Gastroesophageal sphincter (tissue), 4 donors: ENCODE measurements at regions not wholly inside any gene's neighbourhood (a gene's known extent, or its start where the extent isn't known, plus 50 kb on each side); places are given as distances from the start of the nearest gene placed in this dataset.

ENCODE experiments used
- ATAC-seq: fragments of 150-250 bp; one replicate; pipeline ENCODE4 v1.9.1; 2016; ENCODE audit warnings: mild to moderate bottlenecking, moderate library complexity
- H3K27ac ChIP-seq, 4 donors: fragments of 200-600 bp; sonication (generic) in 3 of 4; 1 replicate in 3 of 4; 2 replicates in 1 of 4; pipeline ENCODE4 v1.5.1; 2016 to 2019
- H3K27me3 ChIP-seq: fragments of 200-600 bp; sonication (generic); one replicate; pipeline ENCODE4 v1.5.1; 2019
- H3K36me3 ChIP-seq, 2 donors: fragments of 200-600 bp; sonication (generic); one replicate each; pipeline ENCODE4 v1.5.1; 2019; ENCODE audit warnings: control low read depth in 1 of 2
- H3K4me1 ChIP-seq, 3 donors: fragments of 200-600 bp; sonication (generic); 1 replicate in 2 of 3; 2 replicates in 1 of 3; pipeline ENCODE4 v1.5.1; 2016 to 2019; ENCODE audit warnings: control low read depth in 2 of 3
- H3K4me3 ChIP-seq, 2 donors: fragments of 200-600 bp; sonication (generic); one replicate each; pipeline ENCODE4 v1.5.1; 2019; ENCODE audit warnings: mild to moderate bottlenecking in 1 of 2, moderate library complexity in 1 of 2
- H3K9me3 ChIP-seq, 3 donors: fragments of 200-600 bp; sonication (generic); one replicate each; pipeline ENCODE4 v1.5.1; 2017 to 2019; ENCODE audit warnings: control low read depth in 2 of 3
- EP300 ChIP-seq: sonication (generic); formaldehyde crosslinking; IDR thresholded peaks from one replicate; pipeline ENCODE4 v1.6.1; 2017; ENCODE audit warnings: antibody characterized with exemption, mild to moderate bottlenecking
- POLR2A ChIP-seq, 2 donors: fragments of 450-650 bp; IDR thresholded peaks; one replicate each; pipeline ENCODE4 v1.6.1; 2017; ENCODE audit warnings: antibody characterized with exemption in 2 of 2, mild to moderate bottlenecking in 2 of 2, moderate library complexity in 1 of 2
- POLR2AphosphoS5 ChIP-seq: sonication (generic); formaldehyde crosslinking; IDR thresholded peaks from one replicate; pipeline ENCODE4 v1.6.1; 2017; ENCODE audit warnings: antibody characterized with exemption
- whole genome bisulfite sequencing, 2 donors: methylation state at CpG; one replicate each; pipeline ENCODE4 v1.1.5; 2018; ENCODE audit warnings: low coverage in 1 of 2; 5-methylcytosine and 5-hydroxymethylcytosine counted together
- TF ChIP-seq, protein P1 (sequence below), 4 experiments: fragments of 200-600 bp in 2 of 4; fragments of 450-650 bp in 2 of 4; sonication (generic) in 1 of 4; IDR thresholded peaks; one replicate each; pipeline ENCODE4 v1.5.1; 2017 to 2019; ENCODE audit warnings: antibody characterized with exemption in 4 of 4, mild to moderate bottlenecking in 2 of 4, moderate library complexity in 2 of 4

- Histone ChIP-seq H3K4me1 (no peaks in the 10 kb centered on the region), H3K27ac (no peak overlapping the region), H3K27me3 (no peaks in the 10 kb centered on the region), H3K36me3 (no peaks in the 10 kb centered on the region), H3K4me3 (no peak overlapping the region), H3K9me3 (no peaks in the 10 kb centered on the region)
- TF ChIP-seq POLR2A (IDR thresholded peaks at IDR 0.05) (no peak), EP300 (no peak), POLR2AphosphoS5 (no peak)
- TF ChIP-seq, protein P1, sequence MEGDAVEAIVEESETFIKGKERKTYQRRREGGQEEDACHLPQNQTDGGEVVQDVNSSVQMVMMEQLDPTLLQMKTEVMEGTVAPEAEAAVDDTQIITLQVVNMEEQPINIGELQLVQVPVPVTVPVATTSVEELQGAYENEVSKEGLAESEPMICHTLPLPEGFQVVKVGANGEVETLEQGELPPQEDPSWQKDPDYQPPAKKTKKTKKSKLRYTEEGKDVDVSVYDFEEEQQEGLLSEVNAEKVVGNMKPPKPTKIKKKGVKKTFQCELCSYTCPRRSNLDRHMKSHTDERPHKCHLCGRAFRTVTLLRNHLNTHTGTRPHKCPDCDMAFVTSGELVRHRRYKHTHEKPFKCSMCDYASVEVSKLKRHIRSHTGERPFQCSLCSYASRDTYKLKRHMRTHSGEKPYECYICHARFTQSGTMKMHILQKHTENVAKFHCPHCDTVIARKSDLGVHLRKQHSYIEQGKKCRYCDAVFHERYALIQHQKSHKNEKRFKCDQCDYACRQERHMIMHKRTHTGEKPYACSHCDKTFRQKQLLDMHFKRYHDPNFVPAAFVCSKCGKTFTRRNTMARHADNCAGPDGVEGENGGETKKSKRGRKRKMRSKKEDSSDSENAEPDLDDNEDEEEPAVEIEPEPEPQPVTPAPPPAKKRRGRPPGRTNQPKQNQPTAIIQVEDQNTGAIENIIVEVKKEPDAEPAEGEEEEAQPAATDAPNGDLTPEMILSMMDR (IDR thresholded peaks at IDR 0.05), result no peak
- no peak for ATAC-seq
- WGBS, 2 donors, result 86 to 100% methylated on average over 2 of the region's 2 CpGs
Observed at GRCh38 chr12:75917715-75918114, 113.9 kb downstream of the PHLDA1 start.

DNA sequence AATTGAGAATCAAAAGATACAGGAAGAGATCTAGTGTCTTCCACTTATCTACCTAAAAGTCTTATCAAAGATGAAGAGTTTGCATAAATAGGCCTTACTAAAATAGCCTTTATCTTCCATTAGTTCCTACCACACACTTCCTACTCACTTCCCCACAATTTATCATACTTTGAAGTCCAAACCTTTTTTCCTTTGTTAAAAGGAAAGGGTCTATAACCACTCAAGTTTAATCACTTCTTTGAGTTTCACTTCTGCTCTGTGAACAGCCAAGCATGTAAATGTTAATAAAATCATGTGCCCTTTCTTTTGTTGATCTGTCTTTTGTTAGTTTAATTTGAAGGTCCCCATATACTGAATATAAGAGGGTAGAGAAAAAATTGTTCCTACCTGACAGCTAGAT is 114.5 kb downstream of the PHLDA1 start:
- no peak overlapping the region for H3K27ac ChIP-seq
- no peaks in the 10 kb centered on the region for H3K4me1 ChIP-seq
- H3K4me3 ChIP-seq, result no peak overlapping the region
- no peak for TF ChIP-seq POLR2AphosphoS5
- no peak for TF ChIP-seq EP300
- no peak for TF ChIP-seq POLR2A (IDR thresholded peaks at IDR 0.05)
- TF ChIP-seq, protein P1 (IDR thresholded peaks at IDR 0.05), result no peak
- no peaks in the 10 kb centered on the region for H3K36me3 ChIP-seq
- no peaks in the 10 kb centered on the region for H3K27me3 ChIP-seq
- ATAC-seq, result no peak
- H3K9me3 ChIP-seq, result no peaks in the 10 kb centered on the region

DNA sequence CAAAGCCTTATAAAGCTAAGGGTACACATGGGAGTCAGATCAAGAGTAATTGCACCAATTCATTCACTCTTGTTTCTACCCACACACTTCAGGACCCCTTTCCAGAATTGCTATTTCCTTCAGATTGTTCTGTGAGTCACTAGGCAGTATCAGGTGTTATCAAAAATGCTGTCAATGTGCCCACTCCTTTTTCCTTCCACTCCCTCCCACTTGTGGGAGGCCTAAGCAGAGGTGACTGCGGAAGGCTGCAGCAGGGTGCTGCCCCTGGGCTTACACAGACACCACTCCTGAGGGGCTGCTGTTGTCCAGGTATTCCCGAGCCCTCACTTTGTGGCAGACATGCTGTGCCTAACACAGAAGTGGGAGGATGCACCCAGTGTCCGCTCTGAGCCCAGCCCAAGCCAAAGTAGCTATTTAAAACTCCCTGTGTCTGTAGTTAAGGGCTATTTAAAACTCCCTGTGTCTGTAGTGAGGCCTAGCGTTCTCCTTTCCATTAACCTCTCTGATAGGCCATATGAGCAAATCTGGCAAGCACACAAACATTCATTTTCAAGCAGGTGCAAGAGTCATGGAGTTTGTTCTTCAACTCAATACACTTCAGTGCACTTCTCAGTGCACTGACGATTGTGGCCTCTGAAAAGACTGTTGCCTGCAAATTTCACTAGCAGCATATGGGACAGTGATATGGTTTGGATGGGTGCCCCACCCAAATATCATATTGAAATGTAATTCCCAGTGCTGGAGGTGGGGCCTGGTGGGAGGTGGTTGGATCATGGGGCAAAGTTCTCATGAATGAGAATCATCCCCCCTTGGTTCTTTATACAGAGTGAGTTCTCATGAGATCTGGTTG is 117.8 kb downstream of the PHLDA1 start:
- no peaks in the 10 kb centered on the region for H3K9me3 ChIP-seq
- TF ChIP-seq POLR2A (IDR thresholded peaks at IDR 0.05), result no peak
- TF ChIP-seq, protein P1 (IDR thresholded peaks at IDR 0.05), result no peak
- H3K4me3 ChIP-seq, result no peak overlapping the region
- H3K36me3 ChIP-seq, result no peaks in the 10 kb centered on the region
- H3K27ac ChIP-seq, result no peak overlapping the region
- no peak for ATAC-seq
- H3K4me1 ChIP-seq, result peaks cover 0 to 19% (median 12%) of the 10 kb centered on the region in 3 donors
- H3K27me3 ChIP-seq, result no peaks in the 10 kb centered on the region
- WGBS, 2 donors, result 48 to 59% methylated on average over 2 to 4 of the region's 5 CpGs

DNA sequence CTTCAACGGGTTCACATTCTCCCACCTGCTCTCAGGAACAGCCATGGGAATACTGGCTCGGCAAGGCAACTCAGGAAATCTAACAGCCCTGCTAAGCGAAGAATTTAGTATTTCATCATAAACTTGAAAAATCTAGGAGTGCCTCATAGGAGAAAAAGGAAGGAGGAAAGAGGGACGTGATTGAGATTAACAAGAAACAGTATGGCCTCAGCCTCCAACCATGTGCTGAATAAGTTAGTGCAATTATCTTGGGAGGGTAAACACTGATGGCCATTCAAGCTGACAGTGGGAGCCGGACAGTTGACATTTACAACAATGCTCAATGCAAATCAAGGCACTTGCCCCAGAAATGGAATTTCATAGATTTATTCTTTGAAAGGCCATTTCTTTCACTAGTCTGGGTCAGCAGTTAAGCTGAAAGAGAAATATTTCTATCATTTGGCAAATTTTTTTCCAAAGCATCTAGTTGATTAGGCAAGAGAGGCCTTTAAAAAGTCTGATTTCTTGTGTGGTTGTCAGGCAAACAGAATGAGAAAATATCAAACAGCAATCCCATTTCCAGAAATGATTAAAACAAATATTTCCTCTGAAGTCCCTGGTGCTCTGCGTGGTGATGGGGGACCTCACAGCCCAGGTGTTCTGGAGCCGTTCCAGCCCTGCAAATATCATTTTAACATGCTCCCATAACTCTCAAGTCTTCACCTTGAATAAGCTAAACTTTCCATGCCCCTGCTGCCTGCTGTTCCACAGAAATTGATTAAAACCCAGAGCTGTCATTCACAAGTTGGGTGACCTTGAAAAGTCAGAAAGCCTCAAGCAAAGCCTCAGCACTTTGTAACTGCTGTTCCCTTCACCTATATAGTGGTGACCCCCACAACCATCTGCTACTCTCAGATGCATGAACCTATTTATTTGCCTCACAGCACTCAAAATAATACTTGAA is 121.6 kb downstream of the PHLDA1 start:
- Histone ChIP-seq H3K4me1 (peaks cover 0 to 22% (median 14%) of the 10 kb centered on the region in 3 donors), H3K27ac (peak overlapping the region in 3 of 4 donors; percentile 42 to 65 (median 51))
- no peak for ATAC-seq

More for the DNA sequence above, 121.6 kb downstream of the PHLDA1 start:
- 51 to 75% methylated on average over 4 to 7 of the region's 7 CpGs for WGBS, 2 donors
- Histone ChIP-seq H3K27me3 (no peaks in the 10 kb centered on the region), H3K36me3 (no peaks in the 10 kb centered on the region), H3K4me3 (no peak overlapping the region), H3K9me3 (no peaks in the 10 kb centered on the region)
- TF ChIP-seq POLR2A (IDR thresholded peaks at IDR 0.05) (no peak), EP300 (no peak), POLR2AphosphoS5 (no peak)
- TF ChIP-seq, protein P1 (IDR thresholded peaks at IDR 0.05), result no peak
